Left lung (tissue), 4 donors: ENCODE measurements at regions not wholly inside any gene's neighbourhood (a gene's known extent, or its start where the extent isn't known, plus 50 kb on each side); places are given as distances from the start of the nearest gene placed in this dataset.

Experiments used
- ATAC-seq: fragments of 200-7000 bp; cut with Tn5 transposase; one replicate; pipeline ENCODE4 v1.9.1; 2020; ENCODE audit warnings: moderate library complexity
- DNase-seq, 4 donors: peaks; one replicate each; pipeline ENCODE4 v3.0.0-alpha.2; 2013 to 2020
- H3K27ac ChIP-seq, 2 donors: fragments of 200-600 bp; sonication (generic) in 1 of 2; one replicate each; pipeline versions ENCODE4 v1.5.0 to v1.8.0; 2020 to 2021
- H3K27me3 ChIP-seq, 2 donors: fragments of 200-600 bp; sonication (generic) in 1 of 2; one replicate each; pipeline versions ENCODE4 v1.5.0 to v1.8.0; 2020 to 2021
- H3K36me3 ChIP-seq, 2 donors: fragments of 200-600 bp; sonication (generic) in 1 of 2; one replicate each; pipeline versions ENCODE4 v1.5.0 to v1.8.0; 2020 to 2021
- H3K4me1 ChIP-seq, 2 donors: fragments of 200-600 bp; one replicate each; pipeline ENCODE4 v1.8.0; 2021
- H3K4me3 ChIP-seq, 2 donors: fragments of 200-600 bp; sonication (generic) in 1 of 2; one replicate each; pipeline versions ENCODE4 v1.5.0 to v1.8.0; 2020 to 2021; ENCODE audit warnings: mild to moderate bottlenecking in 1 of 2
- H3K9me3 ChIP-seq, 2 donors: fragments of 200-600 bp; sonication (generic) in 1 of 2; one replicate each; pipeline versions ENCODE4 v1.5.0 to v1.8.0; 2020 to 2021
- CTCF ChIP-seq, 2 donors: fragments of 200-600 bp; sonication (generic) in 1 of 2; IDR thresholded peaks; one replicate each; pipeline versions ENCODE4 v1.5.0 to v1.8.0; 2021; ENCODE audit warnings: antibody characterized with exemption in 2 of 2
- intact Hi-C, 2 donors: fragments of 100-400 bp; cut with DNase I; formaldehyde crosslinking; loops; one replicate each; pipeline versions ENCODE4 v1.11.2 to v1.14.2; 2022
- donor health status: DM: no; HTN: yes; CAD: no.
- donor health status: DM: no; HTN: no; CAD: no.

- DNase-seq, result no peak
- no peak overlapping the region for H3K4me3 ChIP-seq
- no peaks in the 10 kb centered on the region for H3K27me3 ChIP-seq
- no peak for ATAC-seq
- intact Hi-C loops, result no loop called here
- H3K27ac ChIP-seq, result peak overlapping the region in 1 of 2 donors; percentile 61
- H3K36me3 ChIP-seq, result no peaks in the 10 kb centered on the region
- TF ChIP-seq CTCF (IDR thresholded peaks at IDR 0.05), result no peak
- no peaks in the 10 kb centered on the region for H3K9me3 ChIP-seq
- peaks cover 0 to 31% of the 10 kb centered on the region in 2 donors for H3K4me1 ChIP-seq
These were observed 432.5 kb downstream of the HS3ST3B1 start for GRCh38 chr17:14733376-14733775.

GRCh38 chr17:14732211-14732610 is 431.3 kb downstream of the HS3ST3B1 start:
- H3K4me3 ChIP-seq, result no peak overlapping the region
- no peak overlapping the region for H3K27ac ChIP-seq
- intact Hi-C loops, result no loop called here
- no peaks in the 10 kb centered on the region for H3K9me3 ChIP-seq
- peaks cover 0 to 23% of the 10 kb centered on the region in 2 donors for H3K4me1 ChIP-seq
- H3K36me3 ChIP-seq, result no peaks in the 10 kb centered on the region
- no peaks in the 10 kb centered on the region for H3K27me3 ChIP-seq
- ATAC-seq (no peak), DNase-seq (no peak)
- TF ChIP-seq CTCF (IDR thresholded peaks at IDR 0.05), result no peak

GRCh38 chr17:14731591-14731990 is 430.7 kb downstream of the HS3ST3B1 start:
- H3K4me3 ChIP-seq, result no peak overlapping the region
- intact Hi-C loops, result no loop called here
- no peaks in the 10 kb centered on the region for H3K27me3 ChIP-seq
- ATAC-seq, result no peak
- DNase-seq, result no peak
- H3K4me1 ChIP-seq, result peaks cover 0 to 19% of the 10 kb centered on the region in 2 donors
- no peaks in the 10 kb centered on the region for H3K9me3 ChIP-seq
- no peak for TF ChIP-seq CTCF (IDR thresholded peaks at IDR 0.05)
- no peak overlapping the region for H3K27ac ChIP-seq
- H3K36me3 ChIP-seq, result no peaks in the 10 kb centered on the region

GRCh38 chr17:14730821-14731220 is 429.9 kb downstream of the HS3ST3B1 start:
- Histone ChIP-seq H3K4me1 (peaks cover 0 to 19% of the 10 kb centered on the region in 2 donors), H3K4me3 (no peak overlapping the region), H3K27me3 (no peaks in the 10 kb centered on the region), H3K9me3 (no peaks in the 10 kb centered on the region), H3K27ac (no peak overlapping the region), H3K36me3 (no peaks in the 10 kb centered on the region)
- no peak for TF ChIP-seq CTCF (IDR thresholded peaks at IDR 0.05)
- intact Hi-C loops, result no loop called here
- DNase-seq (no peak), ATAC-seq (no peak)

- no peaks in the 10 kb centered on the region for H3K9me3 ChIP-seq
- intact Hi-C loops, result no loop called here
- ATAC-seq (no peak), DNase-seq (no peak)
- no peaks in the 10 kb centered on the region for H3K27me3 ChIP-seq
- TF ChIP-seq CTCF (IDR thresholded peaks at IDR 0.05), result no peak
- no peaks in the 10 kb centered on the region for H3K36me3 ChIP-seq
- H3K4me1 ChIP-seq, result no peaks in the 10 kb centered on the region
- H3K27ac ChIP-seq, result no peak overlapping the region
- no peak overlapping the region for H3K4me3 ChIP-seq
These were observed 424.8 kb downstream of the HS3ST3B1 start for GRCh38 chr17:14725729-14726128.
